GM21367 (cell line): ENCODE measurements at regions not wholly inside any gene's neighbourhood (a gene's known extent, or its start where the extent isn't known, plus 50 kb on each side); places are given as distances from the start of the nearest gene placed in this dataset.
"Not testable (repeated sequence)": the region's sequence is repeated elsewhere in the genome, so short reads cannot be mapped to it uniquely, and the experiment has no call there.

Experiments
- ATAC-seq: cut with Tn5 transposase; IDR thresholded peaks from one replicate; pipeline ENCODE4 v1.9.1; 2021; ENCODE audit not compliant: unreplicated experiment

DNA sequence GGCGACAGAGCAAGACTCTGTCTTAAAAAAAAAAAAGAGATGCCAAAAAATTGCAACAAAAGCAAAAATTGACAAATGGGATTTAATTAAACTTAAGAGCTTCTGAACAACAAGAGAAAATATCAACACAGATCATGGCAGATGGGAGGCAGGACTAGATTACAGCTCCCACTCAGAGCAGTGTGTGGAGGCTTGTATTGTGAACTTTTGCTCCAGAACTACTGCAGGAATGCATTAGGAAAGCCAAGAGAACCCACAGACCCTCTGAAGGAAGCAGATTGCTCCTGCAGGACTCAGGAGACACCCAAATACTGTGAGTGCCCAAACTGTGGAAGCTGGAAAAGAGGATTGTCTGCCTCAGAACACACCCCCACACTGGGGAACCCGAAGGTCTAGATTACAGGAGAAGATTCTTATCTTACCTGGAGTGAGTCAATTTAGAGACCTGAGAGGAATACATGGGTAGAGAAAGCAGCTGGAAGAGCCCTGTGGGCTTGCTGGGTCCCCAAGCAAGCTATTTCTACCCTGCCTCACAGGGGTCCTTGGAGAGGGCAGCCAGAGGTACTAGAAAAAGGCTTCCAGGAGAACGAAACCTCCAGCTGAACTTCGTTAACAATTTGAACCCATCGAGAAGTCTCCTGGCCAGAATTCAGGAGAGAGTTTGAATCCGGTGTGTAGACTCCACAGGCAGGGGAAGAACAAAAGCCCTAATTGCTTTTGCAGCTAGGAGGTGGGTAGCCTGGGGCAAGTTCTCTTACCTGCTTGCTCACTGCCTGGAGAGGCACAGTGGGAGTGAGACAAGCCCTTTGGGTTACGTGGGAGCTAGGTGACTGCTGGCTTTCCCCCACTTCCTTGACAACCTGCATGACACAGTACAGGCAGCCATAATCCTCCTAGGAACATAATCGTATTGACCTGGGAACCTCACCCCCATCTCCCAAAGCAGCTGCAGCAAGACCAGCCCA, 593.4 kb upstream of the RGMB start:
- ATAC-seq: no peak

- no peak for ATAC-seq
Observed at GRCh38 chr5:98186128-98186527, 587.3 kb upstream of the RGMB start.

- ATAC-seq: no peak
Observed at GRCh38 chr5:98187945-98188344, 585.5 kb upstream of the RGMB start.

GRCh38 chr5:98190344-98190743, 583.1 kb upstream of the RGMB start:
- ATAC-seq: not testable (repeated sequence)

- ATAC-seq: no peak
Observed at GRCh38 chr5:98193921-98194760, 579.3 kb upstream of the RGMB start.

- no peak for ATAC-seq
Observed at GRCh38 chr5:98200726-98201541, 572.5 kb upstream of the RGMB start.

- ATAC-seq: no peak
Observed at GRCh38 chr5:98204798-98205197, 568.7 kb upstream of the RGMB start.

GRCh38 chr5:98205691-98206461, 567.6 kb upstream of the RGMB start:
- ATAC-seq: no peak

- no peak for ATAC-seq
Observed at GRCh38 chr5:98206566-98206965, 566.9 kb upstream of the RGMB start.

GRCh38 chr5:98209418-98209817, 564.0 kb upstream of the RGMB start:
- no peak for ATAC-seq

- ATAC-seq: no peak
Observed at GRCh38 chr5:98214240-98215051, 559.0 kb upstream of the RGMB start.

GRCh38 chr5:98217138-98217537, 556.3 kb upstream of the RGMB start:
- ATAC-seq: no peak

DNA sequence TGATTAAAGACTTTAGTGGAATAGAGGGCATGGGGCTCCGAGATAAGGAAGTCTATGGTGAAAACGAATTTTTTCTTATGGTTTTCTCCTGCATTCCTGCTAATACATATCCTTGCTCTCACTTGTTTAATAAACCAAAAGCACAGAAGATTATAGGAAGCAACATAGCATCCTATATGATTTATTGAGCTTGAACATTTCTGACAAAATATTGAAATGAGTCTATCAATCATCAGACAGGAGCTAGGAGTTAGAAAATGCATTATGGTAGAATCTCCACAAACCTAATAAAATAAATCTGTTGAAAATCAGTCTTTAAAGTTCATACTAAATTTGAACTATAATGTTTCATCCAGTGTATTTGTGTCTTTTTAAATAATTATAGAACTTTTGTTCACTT, 554.6 kb upstream of the RGMB start:
- ATAC-seq: no peak

DNA sequence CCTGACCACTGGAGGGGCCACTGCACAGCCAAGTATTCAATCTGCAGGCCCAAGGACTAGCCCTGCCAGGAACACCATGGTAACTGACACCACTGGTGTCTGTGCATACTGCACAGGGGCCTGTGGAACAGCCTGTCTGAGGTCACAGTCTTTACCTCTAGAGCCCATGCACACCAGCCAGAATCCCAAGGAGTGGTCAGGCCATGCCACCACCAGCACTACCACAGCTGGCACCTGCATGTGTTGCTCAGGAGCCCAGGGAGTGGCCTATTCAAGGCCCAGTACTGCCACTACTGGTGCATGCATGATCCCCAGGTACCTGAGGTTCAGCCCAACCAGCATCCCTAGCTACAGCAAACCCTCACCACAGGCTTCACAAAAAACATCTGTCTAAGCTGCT, 546.0 kb upstream of the RGMB start:
- no peak for ATAC-seq

GRCh38 chr5:98231089-98231488, 542.4 kb upstream of the RGMB start:
- ATAC-seq: no peak

DNA sequence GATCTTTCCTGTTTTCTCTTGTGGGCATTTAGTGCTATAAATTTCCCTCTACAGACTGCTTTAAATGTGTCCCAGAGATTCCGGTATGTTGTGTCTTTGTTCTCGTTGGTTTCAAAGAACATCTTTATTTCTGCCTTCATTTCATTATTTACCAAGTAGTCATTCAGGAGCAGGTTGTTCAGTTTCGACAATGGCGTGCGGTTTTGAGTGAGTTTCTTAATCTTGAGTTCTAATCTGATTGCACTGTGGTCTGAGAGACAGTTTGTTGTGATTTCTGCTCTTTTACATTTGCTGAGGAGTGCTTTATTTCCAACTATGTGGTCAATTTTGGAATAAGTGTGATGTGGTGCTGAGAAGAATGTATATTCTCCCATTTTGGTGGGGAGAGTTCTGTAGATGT, 535.7 kb upstream of the RGMB start:
- not testable (repeated sequence) for ATAC-seq

DNA sequence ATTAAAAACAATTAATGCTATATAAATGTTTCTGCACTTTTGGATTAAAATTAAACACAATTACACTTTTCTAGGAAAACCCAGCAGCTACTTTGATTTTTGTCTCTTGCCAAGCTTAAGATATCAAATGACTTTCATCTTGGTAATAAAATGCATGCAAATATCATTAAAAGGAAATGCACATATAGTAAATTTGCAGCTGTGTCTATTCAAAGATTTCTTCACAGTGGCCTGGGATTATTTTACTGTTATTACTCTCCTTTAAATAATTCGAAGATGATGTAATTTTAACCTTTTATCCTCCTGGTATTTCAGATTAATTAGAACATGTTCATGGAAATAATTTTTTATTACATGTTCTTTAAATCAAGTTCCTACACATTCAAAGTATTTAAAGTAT, 529.5 kb upstream of the RGMB start:
- no peak for ATAC-seq

GRCh38 chr5:98248949-98249348, 524.5 kb upstream of the RGMB start:
- no peak for ATAC-seq

GRCh38 chr5:98258939-98259338, 514.5 kb upstream of the RGMB start:
- ATAC-seq: no peak
